Anterior cingulate cortex (tissue), 58 donors: ENCODE measurements at regions not wholly inside any gene's neighbourhood (a gene's known extent, or its start where the extent isn't known, plus 50 kb on each side); places are given as distances from the start of the nearest gene placed in this dataset.

Experiments used
- DNase-seq, 58 donors: peaks; one replicate each; lab custom pipeline; 2025; lab: John Stamatoyannopoulos, UW

- DNase-seq, result no peak
These were observed 763.2 kb upstream of the CHAC2 start for GRCh38 chr2:53004413-53004812.

GRCh38 chr2:52995424-52995823 lies 772.2 kb upstream of the CHAC2 start:
- no peak for DNase-seq

GRCh38 chr2:52976143-52976949 lies 791.3 kb upstream of the CHAC2 start:
- peak in 2 of 58 donors; percentile 1 to 7 for DNase-seq

- no peak for DNase-seq
These were observed 793.5 kb upstream of the CHAC2 start for GRCh38 chr2:52974127-52974526.

- no peak for DNase-seq
These were observed 797.0 kb upstream of the CHAC2 start for GRCh38 chr2:52970642-52971041.

- no peak for DNase-seq
These were observed 799.6 kb upstream of the CHAC2 start for GRCh38 chr2:52968043-52968442.

- DNase-seq, result no peak
These were observed 802.6 kb upstream of the CHAC2 start for GRCh38 chr2:52964916-52965530.

- DNase-seq, result no peak
These were observed 806.2 kb upstream of the CHAC2 start for GRCh38 chr2:52961403-52961802.

GRCh38 chr2:52960881-52961280 lies 806.7 kb upstream of the CHAC2 start:
- peak in 1 of 58 donors; percentile 1 for DNase-seq

GRCh38 chr2:52959801-52960200 lies 807.8 kb upstream of the CHAC2 start:
- DNase-seq, result no peak

- no peak for DNase-seq
These were observed 810.8 kb upstream of the CHAC2 start for GRCh38 chr2:52956766-52957165.

GRCh38 chr2:52956118-52956517 lies 811.5 kb upstream of the CHAC2 start:
- no peak for DNase-seq

- no peak for DNase-seq
These were observed 812.5 kb upstream of the CHAC2 start for GRCh38 chr2:52955079-52955478.

- no peak for DNase-seq
These were observed 827.5 kb upstream of the CHAC2 start for GRCh38 chr2:52940101-52940500.

- DNase-seq, result no peak
These were observed 828.4 kb upstream of the CHAC2 start for GRCh38 chr2:52939250-52939649.

- DNase-seq, result no peak
These were observed 831.6 kb upstream of the CHAC2 start for GRCh38 chr2:52936029-52936428.

GRCh38 chr2:52934920-52935640 lies 832.5 kb upstream of the CHAC2 start:
- DNase-seq, result no peak

GRCh38 chr2:52934323-52934898 lies 833.2 kb upstream of the CHAC2 start:
- no peak for DNase-seq

GRCh38 chr2:52933878-52934277 lies 833.7 kb upstream of the CHAC2 start:
- no peak for DNase-seq

- no peak for DNase-seq
These were observed 835.9 kb upstream of the CHAC2 start for GRCh38 chr2:52931660-52932059.

- DNase-seq, result no peak
These were observed 838.2 kb upstream of the CHAC2 start for GRCh38 chr2:52929412-52929811.
